ENCODE measurements at regions not wholly inside any gene's neighbourhood (a gene's known extent, or its start where the extent isn't known, plus 50 kb on each side); places are given as distances from the start of the nearest gene placed in this dataset.

- intact Hi-C loops (cut with DNase I), result no loop called here
- Histone ChIP-seq H3K27me3 (peaks cover 0 to 11% of the 10 kb centered on the region in 2 donors), H3K27ac (no peak overlapping the region), H3K36me3 (no peaks in the 10 kb centered on the region), H3K4me3 (no peak overlapping the region), H3K4me1 (peaks cover 0 to 2% of the 10 kb centered on the region in 2 donors), H3K9me3 (no peaks in the 10 kb centered on the region)
- no peak for ATAC-seq
- no peak for TF ChIP-seq CTCF (IDR thresholded peaks at IDR 0.05)
- DNase-seq, result no peak
Observed at GRCh38 chr22:22746963-22747933, 102.8 kb downstream of the GGTLC2 start.

- Histone ChIP-seq H3K36me3 (no peaks in the 10 kb centered on the region), H3K4me3 (no peak overlapping the region), H3K9me3 (no peaks in the 10 kb centered on the region), H3K4me1 (peaks cover 5 to 12% of the 10 kb centered on the region in 2 donors), H3K27ac (no peak overlapping the region), H3K27me3 (peaks cover 0 to 5% of the 10 kb centered on the region in 2 donors)
- intact Hi-C loops (cut with DNase I), result no loop called here
- ATAC-seq (peak; percentile 93), DNase-seq (peak in 1 of 4 donors; percentile 35)
- peak; percentile 81 to 82 for TF ChIP-seq CTCF (IDR thresholded peaks at IDR 0.05)
Observed at GRCh38 chr22:22748297-22748743, 103.9 kb downstream of the GGTLC2 start.

- intact Hi-C loops (cut with DNase I), result no loop called here
- no peak for TF ChIP-seq CTCF (IDR thresholded peaks at IDR 0.05)
- DNase-seq (no peak), ATAC-seq (no peak)
- Histone ChIP-seq H3K4me3 (no peak overlapping the region), H3K4me1 (peaks cover 5 to 14% of the 10 kb centered on the region in 2 donors), H3K36me3 (no peaks in the 10 kb centered on the region), H3K27me3 (peaks cover 0 to 4% of the 10 kb centered on the region in 2 donors), H3K9me3 (no peaks in the 10 kb centered on the region), H3K27ac (no peak overlapping the region)
Observed at GRCh38 chr22:22748756-22749155, 104.3 kb downstream of the GGTLC2 start.

GRCh38 chr22:22749167-22749758 is 104.8 kb downstream of the GGTLC2 start:
- DNase-seq (no peak), ATAC-seq (no peak)
- no peak for TF ChIP-seq CTCF (IDR thresholded peaks at IDR 0.05)
- intact Hi-C loops (cut with DNase I), result no loop called here
- Histone ChIP-seq H3K4me1 (peaks cover 5 to 14% of the 10 kb centered on the region in 2 donors), H3K4me3 (no peak overlapping the region), H3K9me3 (no peaks in the 10 kb centered on the region), H3K27me3 (no peaks in the 10 kb centered on the region), H3K27ac (no peak overlapping the region), H3K36me3 (no peaks in the 10 kb centered on the region)

All from left lung (tissue), 4 donors.